AG04450 (cell line): ENCODE measurements at regions not wholly inside any gene's neighbourhood (a gene's known extent, or its start where the extent isn't known, plus 50 kb on each side); places are given as distances from the start of the nearest gene placed in this dataset.

Experiments used
- CTCF ChIA-PET: fragments of 300-600, 350-600 bp; formaldehyde crosslinking; extraction: SDS; loops from one replicate; lab custom pipeline; 2022; ENCODE audit warnings: antibody characterized with exemption, inconsistent platforms; lab: Charles Lee
- POLR2A ChIA-PET: fragments of 350-600 bp; formaldehyde crosslinking; extraction: SDS; loops from one replicate; lab custom pipeline; 2021; ENCODE audit warnings: antibody characterized with exemption, inconsistent platforms; lab: Yijun Ruan, JAX
- DNase-seq: peaks from one replicate; pipeline ENCODE4 v3.0.0-alpha.2; 2011; ENCODE audit warnings: low read depth, low spot score
- H3K27ac ChIP-seq: one replicate; pipeline ENCODE4 v1.5.1; 2012; ENCODE audit warnings: low read depth, low read length, control low read depth
- H3K27me3 ChIP-seq: one replicate; pipeline ENCODE4 v1.6.0; 2012; ENCODE audit warnings: low read length; ENCODE audit not compliant: control insufficient read depth, insufficient read depth
- H3K4me3 ChIP-seq: 2 replicates; pipeline ENCODE4 v1.5.1; 2011; ENCODE audit warnings: mild to moderate bottlenecking, low read depth, low read length, control low read depth
- H3K9me3 ChIP-seq: 2 replicates; pipeline ENCODE4 v1.5.1; 2012; ENCODE audit warnings: low read length; ENCODE audit not compliant: control insufficient read depth, insufficient read depth
- TF ChIP-seq, protein P1 (sequence below): IDR thresholded peaks from 2 replicates; pipeline ENCODE4 v1.5.1; 2011; ENCODE audit warnings: low read depth, low read length, control low read depth, inconsistent platforms

DNA sequence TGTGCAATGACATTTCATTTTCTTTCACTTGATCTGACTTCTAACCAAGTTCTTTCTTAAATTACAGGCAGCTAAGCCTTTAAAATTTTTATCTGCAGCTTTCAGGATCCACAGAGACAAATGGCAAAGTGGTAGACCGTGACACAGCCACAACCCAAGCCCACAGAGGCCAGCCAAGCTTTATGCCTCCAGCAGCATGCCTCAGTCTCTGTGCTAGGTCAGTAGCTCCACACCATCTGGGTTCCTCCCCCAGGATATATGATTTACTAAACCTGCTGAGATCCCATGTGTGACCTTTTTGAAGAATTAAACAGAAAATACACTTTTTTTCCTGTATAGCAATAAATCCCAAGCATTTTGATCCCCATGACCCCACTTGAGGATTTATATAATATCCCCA, 290.4 kb upstream of the CAND1 start:
- DNase-seq, result no peak
- Histone ChIP-seq H3K4me3 (no peak overlapping the region), H3K27ac (no peak overlapping the region), H3K27me3 (no peaks in the 10 kb centered on the region), H3K9me3 (no peaks in the 10 kb centered on the region)
- ChIA-PET CTCF (no interaction called here), POLR2A (no interaction called here)
- TF ChIP-seq, protein P1, sequence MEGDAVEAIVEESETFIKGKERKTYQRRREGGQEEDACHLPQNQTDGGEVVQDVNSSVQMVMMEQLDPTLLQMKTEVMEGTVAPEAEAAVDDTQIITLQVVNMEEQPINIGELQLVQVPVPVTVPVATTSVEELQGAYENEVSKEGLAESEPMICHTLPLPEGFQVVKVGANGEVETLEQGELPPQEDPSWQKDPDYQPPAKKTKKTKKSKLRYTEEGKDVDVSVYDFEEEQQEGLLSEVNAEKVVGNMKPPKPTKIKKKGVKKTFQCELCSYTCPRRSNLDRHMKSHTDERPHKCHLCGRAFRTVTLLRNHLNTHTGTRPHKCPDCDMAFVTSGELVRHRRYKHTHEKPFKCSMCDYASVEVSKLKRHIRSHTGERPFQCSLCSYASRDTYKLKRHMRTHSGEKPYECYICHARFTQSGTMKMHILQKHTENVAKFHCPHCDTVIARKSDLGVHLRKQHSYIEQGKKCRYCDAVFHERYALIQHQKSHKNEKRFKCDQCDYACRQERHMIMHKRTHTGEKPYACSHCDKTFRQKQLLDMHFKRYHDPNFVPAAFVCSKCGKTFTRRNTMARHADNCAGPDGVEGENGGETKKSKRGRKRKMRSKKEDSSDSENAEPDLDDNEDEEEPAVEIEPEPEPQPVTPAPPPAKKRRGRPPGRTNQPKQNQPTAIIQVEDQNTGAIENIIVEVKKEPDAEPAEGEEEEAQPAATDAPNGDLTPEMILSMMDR, result no peak

DNA sequence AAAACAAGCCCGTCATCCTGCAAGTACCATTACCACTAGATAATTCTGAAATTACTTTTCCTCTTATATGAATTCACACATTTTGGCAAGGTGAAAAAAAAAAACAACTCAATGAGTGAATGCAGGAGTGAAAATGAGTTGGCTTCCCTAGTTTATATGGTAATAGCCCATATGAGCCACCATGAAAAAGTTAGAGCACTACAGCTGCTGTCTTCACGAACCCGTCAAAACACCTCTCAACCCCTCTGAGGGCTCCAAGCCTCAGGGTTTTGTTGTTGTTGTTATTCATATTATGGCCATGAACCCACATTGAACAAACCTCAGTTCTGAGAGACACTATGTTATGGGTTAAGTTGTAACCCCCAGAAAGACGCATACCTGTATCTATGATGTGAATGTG, 289.9 kb upstream of the CAND1 start:
- Histone ChIP-seq H3K27me3 (no peaks in the 10 kb centered on the region), H3K9me3 (no peaks in the 10 kb centered on the region), H3K27ac (no peak overlapping the region), H3K4me3 (no peak overlapping the region)
- ChIA-PET CTCF (no interaction called here), POLR2A (no interaction called here)
- TF ChIP-seq, protein P1, result no peak
- DNase-seq, result no peak

DNA sequence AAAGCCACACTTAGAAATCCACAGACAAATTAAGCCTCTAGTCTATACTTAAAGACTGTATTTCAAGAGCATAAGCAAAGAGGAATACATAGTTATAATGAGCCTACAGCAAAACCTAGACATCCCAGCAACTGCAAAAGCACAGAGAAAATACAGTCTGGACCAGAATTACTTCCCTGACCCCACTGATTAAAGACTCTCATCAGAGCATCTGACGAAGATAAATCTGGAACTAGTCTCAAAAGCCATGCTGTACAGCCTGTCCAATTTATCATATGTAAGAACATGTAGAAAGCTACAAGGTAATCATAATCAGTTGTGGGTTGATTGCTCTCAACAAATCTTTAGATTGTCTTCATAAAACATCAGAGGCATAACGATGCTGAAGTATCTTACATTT, 285.1 kb upstream of the CAND1 start:
- CTCF ChIA-PET, result interaction anchor here (0.6 kb wide), 1 partner anchor 9 kb away, joined by 3 read pairs; no protein-coding TSS in a partner anchor
- Histone ChIP-seq H3K27ac (no peak overlapping the region), H3K4me3 (no peak overlapping the region), H3K27me3 (no peaks in the 10 kb centered on the region), H3K9me3 (no peaks in the 10 kb centered on the region)
- no peak for DNase-seq
- POLR2A ChIA-PET, result no interaction called here
- TF ChIP-seq, protein P1, result no peak

DNA sequence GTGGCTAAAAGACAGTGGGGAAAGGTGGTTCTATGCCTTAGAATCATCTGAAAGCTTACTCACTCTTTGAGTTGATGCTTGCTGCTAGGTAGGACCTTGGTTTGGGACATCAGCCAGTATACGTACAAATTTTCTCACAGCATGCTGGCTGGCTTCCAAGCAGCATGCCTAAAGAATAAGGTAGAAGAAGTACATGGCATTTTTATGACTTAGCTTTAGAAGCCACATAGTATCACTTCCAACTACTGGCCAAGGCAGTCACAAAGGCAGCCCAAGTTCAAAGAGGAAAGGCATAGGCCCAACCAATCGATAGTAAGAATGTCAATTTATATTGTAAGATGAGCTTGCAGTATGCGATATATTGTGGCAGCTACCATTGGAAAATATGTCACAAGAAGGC, 284.2 kb upstream of the CAND1 start:
- POLR2A ChIA-PET, result no interaction called here
- CTCF ChIA-PET, result no interaction called here

DNA sequence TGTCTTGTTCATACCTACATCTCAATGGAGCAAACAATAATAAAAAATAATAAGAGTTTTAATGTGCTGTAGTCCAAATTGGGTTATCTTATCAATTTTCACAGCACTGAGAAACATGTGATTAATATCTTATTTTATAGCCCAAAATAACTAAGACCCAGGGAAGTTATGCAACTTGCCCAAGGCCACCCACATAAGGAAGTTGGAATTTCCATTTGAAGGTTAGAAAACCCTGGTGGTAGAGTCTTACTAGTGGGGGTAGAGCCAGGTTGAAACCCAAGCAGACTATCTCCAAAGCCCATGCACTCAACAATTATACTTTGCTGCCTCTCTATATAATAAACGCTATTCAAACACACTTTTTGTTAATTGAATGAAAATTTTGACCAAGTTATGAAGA, 270.0 kb upstream of the CAND1 start:
- Histone ChIP-seq H3K27ac (no peak overlapping the region), H3K27me3 (no peaks in the 10 kb centered on the region), H3K4me3 (no peak overlapping the region), H3K9me3 (no peaks in the 10 kb centered on the region)
- TF ChIP-seq, protein P1, result no peak
- DNase-seq, result no peak
- CTCF ChIA-PET, result no interaction called here
- POLR2A ChIA-PET, result no interaction called here

More for the DNA sequence above, 284.2 kb upstream of the CAND1 start:
- Histone ChIP-seq H3K9me3 (no peaks in the 10 kb centered on the region), H3K27me3 (no peaks in the 10 kb centered on the region), H3K4me3 (no peak overlapping the region), H3K27ac (no peak overlapping the region)
- DNase-seq, result no peak
- TF ChIP-seq, protein P1, result no peak
